Duodenal mucosa (tissue), 2 donors: ENCODE measurements at regions not wholly inside any gene's neighbourhood (a gene's known extent, or its start where the extent isn't known, plus 50 kb on each side); places are given as distances from the start of the nearest gene placed in this dataset.
"Not testable (repeated sequence)": the region's sequence is repeated elsewhere in the genome, so short reads cannot be mapped to it uniquely, and the experiment has no call there.

Experiments used
- H3K27ac ChIP-seq: one replicate; pipeline ENCODE4 v1.7.0; 2013; ENCODE audit warnings: low read depth, low read length
- H3K27me3 ChIP-seq, 2 donors: one replicate each; pipeline ENCODE4 v1.7.0; 2013; ENCODE audit warnings: low read length in 2 of 2, control low read depth in 1 of 2; ENCODE audit not compliant: insufficient read depth in 2 of 2, control insufficient read depth in 1 of 2
- H3K36me3 ChIP-seq, 2 donors: one replicate each; pipeline ENCODE4 v1.7.0; 2013; ENCODE audit warnings: low read length in 2 of 2, control low read depth in 1 of 2; ENCODE audit not compliant: insufficient read depth in 2 of 2, control insufficient read depth in 1 of 2
- H3K4me1 ChIP-seq, 2 donors: one replicate each; pipeline ENCODE4 v1.7.0; 2013; ENCODE audit warnings: low read length in 2 of 2, control low read depth in 1 of 2; ENCODE audit not compliant: insufficient read depth in 2 of 2, control insufficient read depth in 1 of 2
- H3K4me3 ChIP-seq, 2 donors: one replicate each; pipeline ENCODE4 v1.7.0; 2013; ENCODE audit warnings: low read length in 2 of 2, low read depth in 1 of 2
- H3K9ac ChIP-seq, 2 donors: one replicate each; pipeline ENCODE4 v1.7.0; 2013; ENCODE audit warnings: low read length in 2 of 2, low read depth in 1 of 2
- H3K9me3 ChIP-seq, 2 donors: one replicate each; pipeline ENCODE4 v1.7.0; 2013; ENCODE audit warnings: low read length in 2 of 2, control low read depth in 1 of 2; ENCODE audit not compliant: control insufficient read depth in 1 of 2

GRCh38 chr3:27614592-27614991 lies 107.5 kb downstream of the EOMES start:
- H3K9ac ChIP-seq, result no peak overlapping the region
- no peak overlapping the region for H3K4me3 ChIP-seq
- peaks cover 0 to 11% of the 10 kb centered on the region in 2 donors for H3K9me3 ChIP-seq
- no peak overlapping the region for H3K27ac ChIP-seq
- H3K4me1 ChIP-seq, result peaks cover 21 to 27% of the 10 kb centered on the region in 2 donors
- no peaks in the 10 kb centered on the region for H3K36me3 ChIP-seq
- no peaks in the 10 kb centered on the region for H3K27me3 ChIP-seq

- Histone ChIP-seq H3K4me3 (no peak overlapping the region), H3K27me3 (no peaks in the 10 kb centered on the region), H3K36me3 (no peaks in the 10 kb centered on the region), H3K9me3 (peaks cover 0 to 11% of the 10 kb centered on the region in 2 donors), H3K9ac (no peak overlapping the region), H3K4me1 (peaks cover 21 to 27% of the 10 kb centered on the region in 2 donors), H3K27ac (no peak overlapping the region)
These were observed 108.2 kb downstream of the EOMES start for GRCh38 chr3:27613846-27614500.

- peaks cover 0 to 11% of the 10 kb centered on the region in 2 donors for H3K9me3 ChIP-seq
- no peaks in the 10 kb centered on the region for H3K27me3 ChIP-seq
- H3K27ac ChIP-seq, result no peak overlapping the region
- H3K4me1 ChIP-seq, result peaks cover 10 to 25% of the 10 kb centered on the region in 2 donors
- no peaks in the 10 kb centered on the region for H3K36me3 ChIP-seq
- no peak overlapping the region for H3K4me3 ChIP-seq
- H3K9ac ChIP-seq, result no peak overlapping the region
These were observed 111.2 kb downstream of the EOMES start for GRCh38 chr3:27610800-27611525.

GRCh38 chr3:27607370-27607769 lies 114.8 kb downstream of the EOMES start:
- Histone ChIP-seq H3K27me3 (no peaks in the 10 kb centered on the region), H3K9me3 (no peaks in the 10 kb centered on the region), H3K27ac (no peak overlapping the region), H3K9ac (no peak overlapping the region), H3K4me3 (no peak overlapping the region), H3K4me1 (peaks cover 5 to 20% of the 10 kb centered on the region in 2 donors), H3K36me3 (no peaks in the 10 kb centered on the region)

GRCh38 chr3:27606537-27606936 lies 115.6 kb downstream of the EOMES start:
- Histone ChIP-seq H3K9me3 (no peaks in the 10 kb centered on the region), H3K4me1 (peaks cover 3 to 17% of the 10 kb centered on the region in 2 donors), H3K36me3 (no peaks in the 10 kb centered on the region), H3K27ac (no peak overlapping the region), H3K27me3 (no peaks in the 10 kb centered on the region), H3K9ac (no peak overlapping the region), H3K4me3 (no peak overlapping the region)

- H3K9ac ChIP-seq, H3K27me3 ChIP-seq, H3K27ac ChIP-seq, H3K4me3 ChIP-seq, H3K9me3 ChIP-seq, H3K36me3 ChIP-seq: not testable (repeated sequence)
- H3K4me1 ChIP-seq, result peaks cover 9 to 14% of the 10 kb centered on the region in 2 donors
These were observed 117.1 kb upstream of the SLC4A7 start for GRCh38 chr3:27601311-27601710.

GRCh38 chr3:27599741-27600140 lies 115.6 kb upstream of the SLC4A7 start:
- H3K9ac ChIP-seq, H3K4me3 ChIP-seq, H3K27ac ChIP-seq, H3K27me3 ChIP-seq, H3K36me3 ChIP-seq, H3K9me3 ChIP-seq: not testable (repeated sequence)
- peaks cover 9 to 16% of the 10 kb centered on the region in 2 donors for H3K4me1 ChIP-seq

GRCh38 chr3:27596921-27597320 lies 112.7 kb upstream of the SLC4A7 start:
- Histone ChIP-seq H3K36me3 (no peaks in the 10 kb centered on the region), H3K4me3 (no peak overlapping the region), H3K27ac (no peak overlapping the region), H3K27me3 (no peaks in the 10 kb centered on the region), H3K4me1 (peaks cover 14 to 26% of the 10 kb centered on the region in 2 donors), H3K9me3 (peaks cover 0 to 6% of the 10 kb centered on the region in 2 donors), H3K9ac (no peak overlapping the region)

- H3K4me1 ChIP-seq, result peaks cover 19 to 31% of the 10 kb centered on the region in 2 donors
- H3K9me3 ChIP-seq, result peaks cover 0 to 5% of the 10 kb centered on the region in 2 donors
- no peaks in the 10 kb centered on the region for H3K36me3 ChIP-seq
- no peak overlapping the region for H3K4me3 ChIP-seq
- H3K27me3 ChIP-seq, result no peaks in the 10 kb centered on the region
- H3K27ac ChIP-seq, result no peak overlapping the region
- H3K9ac ChIP-seq, result no peak overlapping the region
These were observed 112.2 kb upstream of the SLC4A7 start for GRCh38 chr3:27596334-27596841.

GRCh38 chr3:27594096-27594690 lies 110.0 kb upstream of the SLC4A7 start:
- no peak overlapping the region for H3K9ac ChIP-seq
- H3K4me1 ChIP-seq, result peaks cover 37 to 48% of the 10 kb centered on the region in 2 donors
- H3K27me3 ChIP-seq, result no peaks in the 10 kb centered on the region
- H3K36me3 ChIP-seq, result no peaks in the 10 kb centered on the region
- H3K9me3 ChIP-seq, result no peaks in the 10 kb centered on the region
- no peak overlapping the region for H3K27ac ChIP-seq
- H3K4me3 ChIP-seq, result no peak overlapping the region
